Kidney (tissue), 13 donors: ENCODE measurements at regions not wholly inside any gene's neighbourhood (a gene's known extent, or its start where the extent isn't known, plus 50 kb on each side); places are given as distances from the start of the nearest gene placed in this dataset.

Experiments used
- DNase-seq, 5 donors: peaks; one replicate each; pipeline ENCODE4 v3.0.0-alpha.2; 2013 to 2020
- FAIRE-seq: peaks from 2 replicates; lab custom pipeline; 2012; peaks lifted over from hg19 to GRCh38; lab: Jason Lieb, UNC
- H3K27ac ChIP-seq, 2 donors: one replicate each; pipeline ENCODE4 v1.7.0; 2013; ENCODE audit warnings: low read depth in 2 of 2, low read length in 2 of 2, inconsistent platforms in 1 of 2
- H3K27me3 ChIP-seq: one replicate; pipeline ENCODE4 v1.7.1; 2013; ENCODE audit warnings: low read length, inconsistent platforms; ENCODE audit not compliant: control insufficient read depth, insufficient read depth
- H3K36me3 ChIP-seq, 3 donors: one replicate each; pipeline versions ENCODE4 v1.7.0 to v1.7.1; 2013; ENCODE audit warnings: low read length in 3 of 3, control low read depth in 1 of 3, inconsistent platforms in 1 of 3; ENCODE audit not compliant: insufficient read depth in 3 of 3, control insufficient read depth in 2 of 3
- H3K4me1 ChIP-seq, 3 donors: one replicate each; pipeline versions ENCODE4 v1.7.0 to v1.7.1; 2013; ENCODE audit warnings: low read length in 3 of 3, inconsistent platforms in 1 of 3, low read depth in 1 of 3; ENCODE audit not compliant: control insufficient read depth in 2 of 3, insufficient read depth in 2 of 3
- H3K4me3 ChIP-seq, 3 donors: one replicate each; pipeline versions ENCODE4 v1.7.0 to v1.8.1; 2013; ENCODE audit warnings: low read length in 3 of 3, control low read depth in 1 of 3, inconsistent platforms in 1 of 3
- H3K9ac ChIP-seq, 3 donors: one replicate each; pipeline versions ENCODE4 v1.7.0 to v1.7.1; 2013; ENCODE audit warnings: low read length in 3 of 3, control low read depth in 1 of 3, inconsistent platforms in 1 of 3
- H3K9me3 ChIP-seq, 3 donors: one replicate each; pipeline versions ENCODE4 v1.7.0 to v1.7.1; 2013; ENCODE audit warnings: low read length in 3 of 3, control low read depth in 1 of 3, inconsistent platforms in 1 of 3; ENCODE audit not compliant: control insufficient read depth in 2 of 3, insufficient read depth in 1 of 3
- CTCF ChIP-seq: IDR thresholded peaks from 3 replicates; pipeline ENCODE4 v1.5.1; 2012; ENCODE audit warnings: mild to moderate bottlenecking, moderate library complexity, borderline replicate concordance; ENCODE audit not compliant: insufficient read depth; ENCODE audit errors: extremely low read depth
- intact Hi-C: fragments of 100-400 bp; cut with DNase I; formaldehyde crosslinking; loops from one replicate; pipeline ENCODE4 v1.11.1; 2022
- donor health status: control.
- donor health status: control.
- donor health status: control.
- donor health status: control.
- donor health status: control.
- donor health status: DM: yes; HTN: yes; CAD: no.
- donor health status: Normal renal cell carcinoma (clear cell type).

- Histone ChIP-seq H3K27ac (no peak overlapping the region), H3K4me3 (no peak overlapping the region), H3K36me3 (no peaks in the 10 kb centered on the region), H3K9me3 (no peaks in the 10 kb centered on the region), H3K27me3 (no peaks in the 10 kb centered on the region), H3K4me1 (no peaks in the 10 kb centered on the region), H3K9ac (no peak overlapping the region)
- intact Hi-C loops, result no loop called here
- TF ChIP-seq CTCF, result no peak
- FAIRE-seq (no peak), DNase-seq (no peak)
Observed at GRCh38 chr11:20293992-20294391, 69.5 kb upstream of the HTATIP2 start.

GRCh38 chr11:20293531-20293930 is 70.0 kb upstream of the HTATIP2 start:
- no peaks in the 10 kb centered on the region for H3K36me3 ChIP-seq
- H3K27me3 ChIP-seq, result no peaks in the 10 kb centered on the region
- H3K27ac ChIP-seq, result no peak overlapping the region
- FAIRE-seq (no peak), DNase-seq (no peak)
- no peak for TF ChIP-seq CTCF
- H3K4me1 ChIP-seq, result no peaks in the 10 kb centered on the region
- H3K9ac ChIP-seq, result no peak overlapping the region
- intact Hi-C loops, result no loop called here
- no peak overlapping the region for H3K4me3 ChIP-seq
- H3K9me3 ChIP-seq, result no peaks in the 10 kb centered on the region

DNA sequence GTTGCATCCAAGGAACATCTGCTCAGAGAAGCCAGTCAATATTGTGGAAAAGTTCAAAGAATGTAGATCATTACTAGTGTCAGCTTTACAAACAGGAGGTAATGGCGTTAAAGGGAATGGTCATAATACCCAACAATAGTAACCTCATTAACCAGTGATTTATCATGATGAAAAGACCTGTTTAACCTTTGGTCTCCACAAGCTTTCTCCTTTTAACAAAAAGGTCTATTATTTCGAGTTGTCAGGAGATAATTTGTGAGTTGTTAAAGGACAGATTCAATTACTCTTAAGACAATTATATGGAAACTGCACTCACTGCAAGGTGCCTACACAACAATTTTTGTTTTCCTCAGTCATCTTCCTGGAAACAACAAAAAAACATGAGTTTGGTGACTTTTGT is 73.8 kb upstream of the HTATIP2 start:
- intact Hi-C loops, result no loop called here
- no peaks in the 10 kb centered on the region for H3K9me3 ChIP-seq
- H3K4me1 ChIP-seq, result no peaks in the 10 kb centered on the region
- H3K36me3 ChIP-seq, result no peaks in the 10 kb centered on the region
- H3K27me3 ChIP-seq, result no peaks in the 10 kb centered on the region
- no peak overlapping the region for H3K4me3 ChIP-seq
- FAIRE-seq (no peak), DNase-seq (no peak)
- no peak overlapping the region for H3K9ac ChIP-seq
- TF ChIP-seq CTCF, result no peak
- H3K27ac ChIP-seq, result no peak overlapping the region

- DNase-seq (no peak), FAIRE-seq (no peak)
- TF ChIP-seq CTCF, result no peak
- no peaks in the 10 kb centered on the region for H3K4me1 ChIP-seq
- H3K27me3 ChIP-seq, result no peaks in the 10 kb centered on the region
- H3K27ac ChIP-seq, result no peak overlapping the region
- intact Hi-C loops, result no loop called here
- H3K9ac ChIP-seq, result no peak overlapping the region
- H3K36me3 ChIP-seq, result no peaks in the 10 kb centered on the region
- peaks cover 0 to 7% (median 2%) of the 10 kb centered on the region in 3 donors for H3K9me3 ChIP-seq
- no peak overlapping the region for H3K4me3 ChIP-seq
Observed at GRCh38 chr11:20283475-20283874, 80.0 kb upstream of the HTATIP2 start.
